ENCODE measurements at regions not wholly inside any gene's neighbourhood (a gene's known extent, or its start where the extent isn't known, plus 50 kb on each side); places are given as distances from the start of the nearest gene placed in this dataset.

- TF ChIP-seq CHD7 (IDR thresholded peaks at IDR 0.05; ENCODE audit: insufficient replicate concordance, low read length) (no peak), GTF2F1 (IDR thresholded peaks at IDR 0.05; ENCODE audit: borderline replicate concordance, low read depth, low read length) (no peak), BACH1 (IDR thresholded peaks at IDR 0.05; ENCODE audit: low read length) (no peak), KDM4A (IDR thresholded peaks at IDR 0.05; ENCODE audit: low read depth, low read length, severe bottlenecking) (no peak), CREB1 (IDR thresholded peaks at IDR 0.05) (no peak), SUZ12 (IDR thresholded peaks at IDR 0.05; ENCODE audit: low read length) (no peak), JUND (IDR thresholded peaks at IDR 0.05; ENCODE audit: low read length) (no peak), SIX5 (IDR thresholded peaks at IDR 0.05; ENCODE audit: low read depth, low read length) (no peak), PHF8 (conservative IDR thresholded peaks at IDR 0.05; ENCODE audit: low read depth, low read length) (no peak), RAD21 (IDR thresholded peaks at IDR 0.05 in 1 of 2, conservative IDR thresholded peaks at IDR 0.05 in 1 of 2; ENCODE audit: low read depth in 2 of 2, low read length in 2 of 2) (no peak), RBBP5 (IDR thresholded peaks at IDR 0.05; ENCODE audit: borderline replicate concordance, low read depth, low read length) (no peak), HDAC2 (IDR thresholded peaks at IDR 0.05; ENCODE audit: borderline replicate concordance in 1 of 2, low read depth in 2 of 2, low read length in 2 of 2) (no peak), SP4 (IDR thresholded peaks at IDR 0.05; ENCODE audit: low read length) (no peak)
Measured at GRCh38 chr6:145241721-145242120, 493.6 kb downstream of the EPM2A start (continued).

Measured in H1 (cell line).